SU-DHL-6 (cell line): ENCODE measurements at regions not wholly inside any gene's neighbourhood (a gene's known extent, or its start where the extent isn't known, plus 50 kb on each side); places are given as distances from the start of the nearest gene placed in this dataset.

Experiments
- CTCF ChIP-seq: fragments of 200-600 bp; sonication (generic); IDR thresholded peaks from one replicate; pipeline ENCODE4 v1.5.1; 2017; ENCODE audit warnings: antibody characterized with exemption, mild to moderate bottlenecking, low read length, moderate library complexity; ENCODE audit not compliant: insufficient read depth, poor library complexity, severe bottlenecking
- EZH2phosphoT487 ChIP-seq: fragments of 200-600 bp; sonication (generic), shearing (Covaris generic); conservative IDR thresholded peaks from 2 replicates; pipeline ENCODE4 v1.6.1; 2018; ENCODE audit warnings: mild to moderate bottlenecking, antibody characterized with exemption, low read length, moderate library complexity, mixed read lengths

GRCh38 chr16:49085686-49086085, 196.0 kb downstream of the CBLN1 start:
- TF ChIP-seq CTCF (no peak), EZH2phosphoT487 (no peak)
